GM18502 (cell line): ENCODE measurements at regions not wholly inside any gene's neighbourhood (a gene's known extent, or its start where the extent isn't known, plus 50 kb on each side); places are given as distances from the start of the nearest gene placed in this dataset.

Experiments
- ATAC-seq: cut with Tn5 transposase; IDR thresholded peaks from one replicate; pipeline ENCODE4 v1.9.1; 2021; ENCODE audit warnings: mild to moderate bottlenecking; ENCODE audit not compliant: unreplicated experiment, poor library complexity

DNA sequence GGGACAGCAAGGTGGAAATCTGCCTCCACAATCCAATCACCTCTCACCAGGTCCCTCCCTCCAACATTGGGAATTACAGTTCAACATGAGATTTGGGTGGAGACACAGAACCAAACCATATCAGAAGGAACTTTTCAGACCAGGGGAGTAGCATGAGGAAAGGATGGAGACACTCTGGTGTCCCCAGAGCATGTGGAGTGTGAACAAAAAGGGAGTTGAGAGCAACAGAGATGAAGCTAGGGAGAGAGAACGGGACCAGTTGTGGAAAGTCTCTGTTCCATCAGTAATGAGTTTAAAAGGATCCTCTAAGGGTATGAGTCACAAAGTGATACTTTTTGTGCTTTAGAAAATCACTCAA, 382.0 kb downstream of the SFMBT2 start:
- no peak for ATAC-seq

DNA sequence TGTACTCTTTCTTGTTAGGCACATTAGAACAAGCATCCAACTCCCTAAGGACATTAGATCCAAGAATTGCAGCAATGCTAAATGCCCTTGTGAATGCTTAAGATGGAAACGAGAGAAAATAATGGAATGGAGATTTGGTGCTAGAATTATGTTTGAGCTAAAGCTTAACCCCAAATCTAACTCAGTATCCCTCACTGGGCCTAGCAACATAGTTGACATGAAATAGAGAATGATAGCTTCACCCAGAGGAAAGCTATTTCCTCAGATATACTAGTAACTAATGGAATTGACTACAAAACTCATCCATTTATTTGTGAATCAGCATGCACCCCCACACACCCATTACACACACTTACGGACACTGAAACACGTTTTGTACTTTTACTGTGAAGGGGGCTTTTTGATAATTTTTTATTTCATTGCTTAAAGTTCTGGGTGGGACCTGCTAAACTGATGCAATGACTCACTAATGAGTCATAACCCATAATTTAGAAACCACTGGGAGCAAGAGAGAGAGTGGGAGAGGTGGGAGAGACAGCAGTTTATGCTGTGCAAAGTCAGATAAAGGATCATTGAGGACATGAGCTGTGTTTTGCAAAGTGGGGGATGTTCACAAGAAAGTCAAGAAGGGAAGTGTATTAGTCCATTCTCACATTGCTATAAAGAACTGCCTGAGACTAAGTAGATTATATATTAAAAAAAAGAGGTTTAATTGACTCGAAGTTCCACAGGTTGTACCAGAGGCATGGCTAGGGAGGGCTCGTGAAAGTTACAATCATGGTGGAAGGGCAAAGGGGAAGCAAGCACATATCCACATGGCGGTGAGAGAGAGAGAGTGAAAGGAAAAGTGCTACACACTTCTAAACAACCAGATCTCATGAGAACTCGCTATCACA, 382.7 kb downstream of the SFMBT2 start:
- ATAC-seq = no peak

DNA sequence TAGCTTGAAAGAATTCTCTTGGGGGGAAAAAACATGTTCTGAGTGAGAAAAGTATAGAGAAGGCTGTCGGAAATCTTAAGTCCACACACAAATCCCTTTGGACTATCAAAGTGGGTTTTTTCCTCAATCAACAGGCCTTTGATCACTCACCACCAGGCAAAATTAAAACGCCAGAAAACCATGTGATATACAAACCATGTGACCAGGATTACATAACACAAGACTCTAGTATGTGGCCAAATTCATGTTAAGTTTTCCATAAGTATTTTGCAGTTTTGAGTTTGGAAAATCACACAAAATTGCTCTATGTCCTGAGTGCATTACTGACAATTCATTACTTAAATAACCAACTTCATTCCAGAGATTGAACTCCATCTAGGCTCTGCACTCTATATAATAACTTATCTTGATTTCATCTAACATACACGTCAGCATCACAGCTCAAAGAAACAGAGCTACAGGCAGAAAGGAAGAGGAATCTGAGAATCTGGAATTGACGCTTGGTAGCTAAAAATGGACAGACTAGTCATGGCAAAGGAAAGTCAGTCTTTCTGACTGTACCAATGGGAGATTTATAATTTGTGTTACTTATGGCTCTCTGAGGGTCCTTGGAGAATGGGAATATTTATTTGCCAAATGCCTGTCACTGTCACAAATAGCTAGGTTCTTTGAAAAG, 383.5 kb downstream of the SFMBT2 start:
- no peak for ATAC-seq

DNA sequence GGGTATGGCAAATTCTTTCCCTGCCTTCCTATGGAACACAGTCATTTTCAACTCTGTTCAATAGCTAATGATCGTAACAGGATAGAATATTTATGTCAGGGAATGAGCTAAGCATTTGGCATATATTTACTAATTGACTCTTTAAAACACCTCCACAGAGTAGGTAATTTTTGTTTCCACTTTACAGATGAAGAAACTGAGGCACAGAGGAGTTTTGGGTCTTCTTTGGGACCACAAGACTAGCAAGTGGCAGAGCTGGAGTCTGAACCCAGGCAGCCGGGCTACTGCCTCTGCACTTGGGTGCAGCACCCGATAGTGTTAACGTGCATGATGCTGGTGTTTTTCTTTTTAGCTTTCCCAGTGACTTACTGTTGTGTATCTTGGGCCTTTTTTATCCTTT, 384.0 kb downstream of the SFMBT2 start:
- no peak for ATAC-seq

DNA sequence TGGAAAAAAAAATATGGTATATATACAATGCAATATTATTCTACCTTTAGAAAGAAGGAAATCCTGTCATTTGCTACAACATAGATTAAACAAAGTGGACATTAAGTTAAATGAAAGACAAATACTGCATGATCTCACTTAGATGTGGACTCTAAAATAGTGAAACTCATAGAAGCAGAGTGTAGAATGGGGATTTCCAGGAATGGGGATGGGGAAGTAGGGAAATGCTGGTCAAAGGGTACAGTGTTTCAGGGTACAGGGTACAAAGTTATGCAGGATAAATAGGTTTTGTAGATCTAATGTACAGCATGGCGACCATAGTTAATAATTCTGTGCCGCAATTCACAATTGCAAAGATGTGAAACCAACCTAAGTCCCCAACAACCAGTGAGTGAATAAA, 385.5 kb downstream of the SFMBT2 start:
- ATAC-seq = no peak

DNA sequence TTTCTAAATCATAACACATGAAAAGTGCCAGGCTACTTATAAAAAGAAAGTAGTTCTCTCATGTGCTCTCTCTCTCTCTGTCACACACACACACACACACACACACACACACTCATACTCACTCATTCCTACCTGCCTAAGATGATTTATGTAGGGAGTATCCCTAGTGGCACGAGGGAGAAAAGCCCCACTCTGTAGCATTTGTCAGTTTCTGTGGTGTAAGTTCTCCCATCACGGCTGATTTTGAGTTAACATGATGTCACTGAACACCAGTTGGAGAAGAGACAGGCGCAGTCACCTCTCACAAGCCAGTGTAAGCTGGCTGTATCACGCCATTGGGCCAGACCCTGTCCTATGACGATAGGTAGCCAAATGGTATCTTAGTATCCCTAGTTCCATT, 395.4 kb downstream of the SFMBT2 start:
- no peak for ATAC-seq

DNA sequence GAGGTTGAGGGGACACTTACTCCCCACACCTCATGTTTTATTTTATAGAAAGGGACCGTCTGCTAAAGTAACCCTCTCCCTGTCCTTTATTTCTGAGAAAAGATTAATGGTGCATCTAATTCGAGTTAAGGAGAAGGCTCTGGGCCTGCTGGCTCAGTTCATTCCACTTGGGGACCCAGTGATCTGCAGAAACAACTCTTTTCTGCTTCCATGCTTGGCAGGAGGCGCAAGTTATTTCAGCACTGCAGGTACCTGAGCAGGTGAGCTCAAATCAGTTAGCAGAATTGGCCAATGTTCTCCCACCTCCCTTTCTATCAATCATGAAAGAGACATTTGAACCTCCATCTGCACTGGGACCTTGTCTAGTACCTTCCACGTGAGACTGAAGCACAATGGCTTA, 396.1 kb downstream of the SFMBT2 start:
- ATAC-seq = no peak

DNA sequence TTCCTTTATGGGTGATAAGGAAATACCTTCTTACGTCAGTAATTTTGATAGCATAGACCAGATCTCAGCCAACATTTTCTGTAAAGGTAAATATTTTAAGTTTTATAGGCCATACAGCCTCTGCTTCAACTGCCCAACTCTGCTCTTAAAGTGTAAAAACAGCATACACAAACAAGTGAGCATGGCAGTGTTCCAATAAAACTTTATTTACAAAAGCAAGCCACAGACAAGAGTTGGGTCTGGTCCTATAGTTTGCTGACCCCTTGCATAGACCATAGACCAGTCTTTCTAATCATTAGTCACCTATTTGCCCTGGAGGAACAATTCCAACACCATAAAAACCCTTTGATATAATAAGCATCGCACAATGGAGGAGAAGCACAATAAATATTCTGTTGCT, 398.8 kb downstream of the SFMBT2 start:
- ATAC-seq = no peak

DNA sequence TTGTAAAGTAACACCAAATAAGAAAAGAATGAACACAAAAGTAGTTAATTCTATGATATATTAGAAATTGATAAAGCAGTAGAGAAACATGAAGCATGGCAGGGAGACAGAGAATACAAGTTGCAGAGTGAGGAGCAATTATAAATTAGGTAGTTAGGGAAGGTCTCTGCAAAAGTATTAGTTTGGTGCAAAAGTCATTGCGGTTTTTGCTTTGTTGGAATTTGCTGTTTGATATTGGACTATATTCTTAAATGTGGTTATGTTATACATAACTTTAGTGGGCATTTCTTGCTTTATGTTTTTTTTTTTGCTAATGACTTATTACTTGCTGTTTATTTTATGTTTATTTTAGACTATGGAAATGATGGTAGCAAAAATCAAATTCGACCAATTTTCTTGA, 402.2 kb downstream of the SFMBT2 start:
- no peak for ATAC-seq

DNA sequence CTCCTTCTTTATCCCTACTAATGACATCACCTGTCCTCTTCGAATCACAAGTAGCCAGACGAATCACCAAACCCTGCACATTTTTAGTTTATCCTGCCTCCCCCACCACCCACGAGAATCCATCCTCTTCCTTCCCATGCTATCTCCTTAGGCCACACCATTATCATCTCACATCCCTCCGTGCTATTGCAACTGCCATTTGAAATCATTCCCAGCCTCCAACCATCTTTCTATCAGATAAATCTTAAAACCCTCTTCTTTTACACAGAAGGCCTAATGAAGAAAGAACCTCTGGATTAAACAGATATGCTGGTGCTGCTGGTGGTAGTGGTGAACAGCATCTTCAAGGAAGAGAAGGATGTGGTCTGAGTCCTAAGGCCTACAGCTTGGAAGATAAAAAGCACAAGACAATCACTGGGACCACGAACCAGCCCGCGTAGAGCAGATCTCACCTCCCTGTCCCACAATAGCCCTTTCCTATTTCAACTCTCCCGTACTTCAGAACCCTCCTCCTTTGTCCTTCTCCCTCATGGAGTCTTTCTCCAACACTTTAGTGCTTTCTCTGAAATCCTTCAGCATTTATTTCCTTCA, 403.1 kb downstream of the SFMBT2 start:
- ATAC-seq = no peak

DNA sequence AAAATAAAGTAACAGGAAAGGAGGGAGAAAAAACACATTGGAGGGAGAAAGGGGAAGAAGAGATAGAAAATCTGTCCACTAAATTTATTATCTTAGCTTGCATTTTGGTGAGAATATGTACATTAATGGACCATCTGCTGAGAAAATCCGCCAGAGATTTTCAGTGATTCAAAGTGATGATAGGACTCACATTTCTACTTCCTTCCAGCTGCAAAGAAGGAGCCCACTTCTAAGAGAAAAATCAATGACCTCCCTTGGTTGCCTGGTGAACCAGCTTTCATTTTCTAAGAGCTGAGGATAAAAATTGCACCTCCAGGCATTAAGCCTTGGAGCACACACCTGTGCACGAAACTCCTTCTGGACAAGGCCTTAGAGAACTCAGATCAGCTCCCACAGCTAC, 404.3 kb downstream of the SFMBT2 start:
- no peak for ATAC-seq

DNA sequence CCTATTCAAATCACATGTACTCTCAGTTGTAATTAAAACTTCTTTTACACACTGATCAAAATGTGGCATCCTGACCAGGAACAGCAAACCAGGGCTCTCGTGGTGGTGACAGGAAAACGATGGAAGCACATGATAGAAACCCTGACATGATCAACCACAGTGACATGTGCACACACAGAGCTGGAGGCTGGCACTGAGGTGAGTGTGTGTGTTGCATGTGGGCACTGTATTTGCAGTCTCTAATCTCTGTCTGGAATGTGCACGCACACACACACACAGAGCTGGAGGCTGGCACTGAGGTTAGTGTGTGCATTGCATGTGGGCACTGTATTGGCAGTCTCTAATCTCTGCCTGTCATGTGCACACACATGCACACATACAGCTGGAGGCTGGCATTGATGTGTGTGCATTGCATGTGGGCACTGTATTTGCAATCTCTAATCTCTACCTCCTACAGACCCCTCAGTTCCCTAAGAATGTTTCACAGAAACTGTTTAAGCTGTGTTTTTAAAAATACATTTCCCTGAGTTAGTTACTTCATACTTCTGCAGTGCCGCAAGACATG, 406.9 kb downstream of the SFMBT2 start:
- ATAC-seq = no peak

DNA sequence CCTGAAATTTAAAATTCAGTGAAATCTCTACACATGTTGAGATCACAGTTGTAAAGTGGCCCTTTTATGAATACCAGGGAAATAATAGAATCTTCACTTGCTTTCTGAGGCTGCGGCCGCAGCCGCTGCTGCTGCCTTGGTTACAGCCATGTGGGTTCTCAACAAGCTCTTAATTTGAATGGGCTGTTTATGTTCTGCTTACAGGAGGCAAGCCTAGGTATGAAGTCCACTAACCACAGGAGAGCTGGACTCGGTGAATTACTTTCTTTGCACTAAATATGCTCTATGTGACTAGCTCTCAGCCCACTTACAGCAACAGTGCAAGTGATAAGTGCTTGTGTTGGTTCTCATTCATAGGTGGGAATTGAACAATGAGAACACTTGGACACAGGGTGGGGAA, 410.8 kb downstream of the SFMBT2 start:
- no peak for ATAC-seq

DNA sequence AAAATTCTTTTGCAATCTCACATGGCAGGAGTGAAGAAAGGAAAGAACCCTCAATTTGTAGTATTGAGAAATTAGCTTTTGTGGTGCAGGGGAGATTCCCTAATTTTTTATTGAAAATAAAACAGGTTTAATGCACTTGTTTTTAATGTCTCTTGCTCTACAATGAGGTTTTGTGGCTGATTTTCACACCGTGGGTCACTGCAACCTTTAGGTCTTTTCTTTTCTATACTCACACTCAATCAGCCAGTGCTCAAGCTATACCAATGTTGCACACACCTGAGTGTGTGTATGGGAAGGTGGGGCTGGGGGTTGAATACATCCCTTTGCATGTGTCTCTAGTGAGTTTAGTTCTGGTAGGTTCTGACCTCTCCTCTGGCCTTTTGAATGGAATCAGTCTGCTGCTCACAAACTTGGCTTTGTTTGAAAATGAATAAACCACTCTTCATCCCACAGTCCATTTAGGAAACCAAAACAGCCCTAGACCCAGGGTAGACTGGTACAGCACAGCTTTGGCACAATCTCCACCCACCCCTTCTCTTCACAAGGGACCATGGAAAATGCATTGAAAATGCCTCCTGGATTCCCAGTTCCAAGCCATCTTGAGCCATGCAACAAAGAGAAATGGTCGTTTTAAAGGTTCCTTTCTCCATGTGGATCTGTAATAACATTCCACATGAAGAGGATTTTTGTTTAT, 411.5 kb downstream of the SFMBT2 start:
- ATAC-seq = no peak

DNA sequence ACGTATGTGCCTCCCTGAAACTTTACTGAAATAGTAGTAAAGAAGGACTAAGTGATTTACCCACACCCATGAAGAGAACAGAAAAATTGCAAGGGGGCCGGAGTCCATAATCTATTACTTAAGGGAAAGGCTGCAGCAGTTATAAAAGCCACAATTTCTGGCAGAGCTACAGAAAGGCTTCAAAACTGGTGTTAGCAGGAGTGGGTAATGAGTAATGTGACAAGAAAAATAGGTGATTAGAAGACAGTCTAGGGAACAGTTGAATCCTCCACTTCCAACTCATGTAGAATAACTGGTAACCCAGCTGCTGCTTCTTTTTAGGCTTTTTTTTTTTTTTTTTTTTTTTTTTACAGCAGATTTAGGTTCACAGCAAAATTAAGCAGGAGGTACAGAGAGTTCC, 413.3 kb downstream of the SFMBT2 start:
- no peak for ATAC-seq

DNA sequence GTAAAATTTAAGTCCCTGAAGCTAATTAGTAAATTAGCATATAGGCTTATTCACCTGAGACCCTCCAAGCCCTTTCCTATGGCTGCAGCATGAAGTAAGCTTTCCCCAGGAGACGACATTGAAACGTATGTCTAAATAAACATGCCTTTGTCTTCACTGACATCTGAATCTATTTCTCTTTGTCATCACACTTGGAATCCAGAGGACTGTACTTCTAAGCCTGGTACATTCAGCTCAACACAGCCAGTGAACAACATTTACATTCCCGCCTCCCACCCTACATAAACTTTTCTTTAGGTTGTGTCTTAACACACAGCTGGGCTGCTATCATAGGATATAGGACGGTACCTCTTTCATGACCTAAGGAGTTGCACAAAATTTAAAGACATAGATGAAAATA, 414.4 kb downstream of the SFMBT2 start:
- ATAC-seq = no peak

DNA sequence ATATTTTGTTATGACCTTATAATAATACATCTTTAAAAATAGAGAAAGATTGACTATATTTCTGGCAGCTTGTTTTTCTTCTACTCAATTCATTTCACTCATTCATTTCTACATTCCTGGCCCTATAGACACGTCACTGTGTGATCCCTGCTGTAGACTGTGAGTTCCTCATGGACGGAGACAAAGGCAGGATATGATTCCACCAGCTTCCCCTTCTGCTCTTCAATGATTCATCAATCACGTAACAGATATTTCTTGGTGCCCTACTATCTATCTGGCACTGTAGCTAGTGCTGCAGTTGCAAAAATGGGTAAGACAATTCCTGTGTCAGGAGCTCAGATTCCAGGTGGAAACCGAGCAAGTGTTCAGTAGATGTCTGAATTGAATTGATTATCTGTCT, 415.0 kb downstream of the SFMBT2 start:
- ATAC-seq = no peak

DNA sequence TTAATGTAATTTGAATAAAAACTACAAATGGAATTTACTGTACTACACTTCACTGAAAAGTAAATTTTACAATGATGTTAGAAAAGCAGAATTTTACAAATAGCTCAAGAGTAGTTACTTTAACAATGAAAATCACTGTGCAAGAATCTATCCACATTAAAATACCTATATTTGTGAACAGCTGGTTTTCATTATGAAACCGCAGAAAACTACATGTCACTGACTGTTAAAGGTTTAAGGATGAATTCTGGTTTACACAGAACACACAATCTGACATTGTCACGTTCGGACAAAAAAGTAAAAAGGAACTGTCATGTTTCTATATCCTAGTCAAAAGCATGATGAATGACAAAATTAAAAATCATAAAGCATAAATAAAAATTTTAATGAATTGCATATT, 415.3 kb upstream of the PRKCQ start:
- ATAC-seq = no peak

DNA sequence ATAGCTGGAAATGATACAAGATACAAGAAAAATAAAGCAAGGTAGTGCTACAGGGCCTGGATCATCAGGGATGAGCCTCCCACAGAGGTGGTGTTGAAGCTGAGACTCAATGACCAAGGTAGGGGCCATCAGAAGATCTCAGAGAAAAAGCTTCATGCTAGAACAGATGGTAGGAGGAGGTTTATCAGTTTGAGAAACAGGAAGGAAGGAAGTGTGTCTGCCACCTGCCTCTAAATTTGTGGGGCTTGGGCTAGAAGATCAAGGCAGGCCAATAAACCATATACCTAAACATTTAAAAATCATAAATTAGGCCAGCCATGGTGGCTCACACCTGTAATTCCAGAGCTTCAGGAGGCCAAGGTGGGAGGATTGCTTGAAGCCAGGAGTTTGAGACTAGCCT, 410.8 kb upstream of the PRKCQ start:
- ATAC-seq = no peak

DNA sequence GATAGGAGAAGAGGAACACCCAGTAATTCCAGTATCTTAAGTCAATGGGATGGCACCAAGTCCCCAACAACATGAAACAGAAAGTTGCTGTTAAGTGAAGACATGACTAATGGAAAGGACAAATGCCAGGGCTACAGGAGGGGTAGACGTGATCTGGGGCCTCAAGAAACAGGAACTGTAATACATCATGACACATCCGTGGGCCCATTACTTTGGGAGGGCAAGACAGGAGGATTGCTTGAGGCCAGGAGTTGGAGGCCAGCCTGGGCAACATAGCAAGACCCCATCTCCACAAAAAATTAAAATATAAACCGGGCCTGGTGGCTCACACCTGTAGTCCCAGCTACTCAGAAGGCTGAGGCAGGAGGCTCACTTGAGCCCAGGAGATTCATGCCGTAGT, 408.6 kb upstream of the PRKCQ start:
- no peak for ATAC-seq

DNA sequence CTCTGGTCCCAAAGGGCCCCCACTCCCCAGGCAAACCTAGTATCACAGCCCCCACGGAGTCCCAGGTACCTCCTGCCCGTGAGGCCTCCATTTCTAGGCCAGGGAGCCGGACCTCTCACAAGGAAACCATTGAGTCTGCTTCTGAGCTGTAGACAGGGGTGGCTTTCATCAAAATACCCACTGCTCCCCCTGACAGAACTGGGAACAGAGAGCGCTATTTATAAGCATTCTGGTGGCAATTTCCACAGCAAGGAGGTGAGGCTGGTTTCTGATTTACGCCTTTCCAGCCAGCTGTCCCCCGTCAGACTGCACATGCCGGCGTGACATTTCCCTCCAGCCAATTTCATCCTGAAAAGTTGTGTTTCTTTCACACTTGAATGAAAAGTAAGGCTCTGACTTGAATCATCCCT, 407.5 kb upstream of the PRKCQ start:
- ATAC-seq = no peak
